HFFc6 (cell line): ENCODE measurements at regions not wholly inside any gene's neighbourhood (a gene's known extent, or its start where the extent isn't known, plus 50 kb on each side); places are given as distances from the start of the nearest gene placed in this dataset.
"Not testable (repeated sequence)": the region's sequence is repeated elsewhere in the genome, so short reads cannot be mapped to it uniquely, and the experiment has no call there.

ENCODE experiments used
- DNase-seq: peaks from one replicate; pipeline ENCODE4 v3.0.0-alpha.2; 2018
- H3K27ac Mint-ChIP-seq: 2 replicates; pipeline ENCODE4 v1.8.0; 2020; ENCODE audit warnings: mild to moderate bottlenecking, mixed read lengths
- H3K27me3 Mint-ChIP-seq: 2 replicates; pipeline ENCODE4 v1.8.0; 2021; ENCODE audit warnings: mild to moderate bottlenecking, moderate library complexity, mixed read lengths; ENCODE audit not compliant: insufficient read depth
- H3K36me3 Mint-ChIP-seq: 2 replicates; pipeline ENCODE4 v1.8.0; 2021; ENCODE audit warnings: low read depth, mixed read lengths
- H3K4me1 Mint-ChIP-seq: 2 replicates; pipeline ENCODE4 v1.8.0; 2020; ENCODE audit warnings: low read depth, mixed read lengths
- H3K4me3 Mint-ChIP-seq: 2 replicates; pipeline ENCODE4 v1.8.0; 2020; ENCODE audit warnings: mild to moderate bottlenecking, moderate library complexity, mixed read lengths
- H3K9me3 Mint-ChIP-seq: 2 replicates; pipeline ENCODE4 v1.8.0; 2020; ENCODE audit warnings: mild to moderate bottlenecking, mixed read lengths
- CTCF ChIP-seq: fragments of 200-600 bp; sonication (generic); IDR thresholded peaks from 2 replicates; pipeline ENCODE4 v1.5.0; 2021; ENCODE audit warnings: antibody characterized with exemption, mild to moderate bottlenecking

- no peak overlapping the region for H3K27ac Mint-ChIP-seq
- H3K4me3 Mint-ChIP-seq = no peak overlapping the region
- no peaks in the 10 kb centered on the region for H3K9me3 Mint-ChIP-seq
- peaks cover 26% of the 10 kb centered on the region; the same call in 1 of the 2 replicates for H3K4me1 Mint-ChIP-seq
- peak; percentile 24 for DNase-seq
- no peaks in the 10 kb centered on the region; the same call in 1 of the 2 replicates for H3K27me3 Mint-ChIP-seq
- no peaks in the 10 kb centered on the region for H3K36me3 Mint-ChIP-seq
- TF ChIP-seq CTCF = no peak
Measured at GRCh38 chr3:87691109-87691508, 367.7 kb downstream of the CGGBP1 start.

GRCh38 chr3:87678984-87679660 is 379.7 kb downstream of the CGGBP1 start:
- not testable (repeated sequence) for H3K27ac Mint-ChIP-seq, H3K27me3 Mint-ChIP-seq, H3K4me1 Mint-ChIP-seq, H3K9me3 Mint-ChIP-seq, H3K36me3 Mint-ChIP-seq, H3K4me3 Mint-ChIP-seq, DNase-seq

GRCh38 chr3:87674397-87675161 is 384.2 kb downstream of the CGGBP1 start:
- Mint-ChIP-seq H3K4me3 (peak overlapping the region; percentile 31; the same call in 1 of the 2 replicates), H3K27me3 (no peaks in the 10 kb centered on the region), H3K27ac (no peak overlapping the region), H3K9me3 (no peaks in the 10 kb centered on the region), H3K4me1 (peaks cover 6% of the 10 kb centered on the region; the same call in 1 of the 2 replicates), H3K36me3 (no peaks in the 10 kb centered on the region)
- TF ChIP-seq CTCF = no peak
- DNase-seq = no peak

- peaks cover 6% of the 10 kb centered on the region; the same call in 1 of the 2 replicates for H3K4me1 Mint-ChIP-seq
- no peak for TF ChIP-seq CTCF
- no peaks in the 10 kb centered on the region for H3K36me3 Mint-ChIP-seq
- no peak overlapping the region for H3K27ac Mint-ChIP-seq
- no peaks in the 10 kb centered on the region for H3K27me3 Mint-ChIP-seq
- H3K4me3 Mint-ChIP-seq = no peak overlapping the region
- no peak for DNase-seq
- H3K9me3 Mint-ChIP-seq = no peaks in the 10 kb centered on the region
Measured at GRCh38 chr3:87673132-87673531, 385.7 kb downstream of the CGGBP1 start.

GRCh38 chr3:87654184-87654583 is 377.8 kb upstream of the POU1F1 start:
- Mint-ChIP-seq H3K4me3 (no peak overlapping the region), H3K4me1 (no peaks in the 10 kb centered on the region), H3K27ac (no peak overlapping the region), H3K36me3 (no peaks in the 10 kb centered on the region), H3K27me3 (peaks cover 7% of the 10 kb centered on the region), H3K9me3 (no peaks in the 10 kb centered on the region)
- no peak for DNase-seq
- TF ChIP-seq CTCF = no peak

- H3K9me3 Mint-ChIP-seq, H3K27me3 Mint-ChIP-seq, H3K36me3 Mint-ChIP-seq, H3K4me1 Mint-ChIP-seq, H3K4me3 Mint-ChIP-seq, DNase-seq, H3K27ac Mint-ChIP-seq: not testable (repeated sequence)
Measured at GRCh38 chr3:87653138-87653537, 376.8 kb upstream of the POU1F1 start.
